HG02840 (cell line): ENCODE measurements at regions not wholly inside any gene's neighbourhood (a gene's known extent, or its start where the extent isn't known, plus 50 kb on each side); places are given as distances from the start of the nearest gene placed in this dataset.

ENCODE experiments used
- ATAC-seq: cut with Tn5 transposase; IDR thresholded peaks from one replicate; pipeline ENCODE4 v1.9.1; 2021; ENCODE audit warnings: mild to moderate bottlenecking, moderate library complexity, moderate number of reproducible peaks; ENCODE audit not compliant: unreplicated experiment, low FRiP score

GRCh38 chr1:193658081-193658480 is 471.7 kb upstream of the B3GALT2 start:
- no peak for ATAC-seq

GRCh38 chr1:193657552-193657951 is 471.1 kb upstream of the B3GALT2 start:
- ATAC-seq = no peak

GRCh38 chr1:193656841-193657240 is 470.4 kb upstream of the B3GALT2 start:
- ATAC-seq = no peak

- ATAC-seq = no peak
Measured at GRCh38 chr1:193654951-193655735, 468.7 kb upstream of the B3GALT2 start.

- no peak for ATAC-seq
Measured at GRCh38 chr1:193649587-193649986, 463.2 kb upstream of the B3GALT2 start.

GRCh38 chr1:193634876-193635275 is 448.5 kb upstream of the B3GALT2 start:
- ATAC-seq = no peak

GRCh38 chr1:193634470-193634869 is 448.1 kb upstream of the B3GALT2 start:
- no peak for ATAC-seq

GRCh38 chr1:193633991-193634390 is 447.6 kb upstream of the B3GALT2 start:
- ATAC-seq = no peak

GRCh38 chr1:193633093-193633492 is 446.7 kb upstream of the B3GALT2 start:
- ATAC-seq = no peak

GRCh38 chr1:193631306-193631705 is 444.9 kb upstream of the B3GALT2 start:
- ATAC-seq = no peak

- no peak for ATAC-seq
Measured at GRCh38 chr1:193629875-193630274, 443.5 kb upstream of the B3GALT2 start.

GRCh38 chr1:193626695-193627094 is 440.3 kb upstream of the B3GALT2 start:
- ATAC-seq = no peak

GRCh38 chr1:193625255-193625654 is 438.8 kb upstream of the B3GALT2 start:
- ATAC-seq = no peak

- ATAC-seq = no peak
Measured at GRCh38 chr1:193619911-193620310, 433.5 kb upstream of the B3GALT2 start.

GRCh38 chr1:193614817-193615216 is 428.4 kb upstream of the B3GALT2 start:
- ATAC-seq = no peak

- ATAC-seq = no peak
Measured at GRCh38 chr1:193614275-193614674, 427.9 kb upstream of the B3GALT2 start.

GRCh38 chr1:193613041-193613440 is 426.6 kb upstream of the B3GALT2 start:
- ATAC-seq = no peak

GRCh38 chr1:193609592-193609991 is 423.2 kb upstream of the B3GALT2 start:
- ATAC-seq = no peak

- no peak for ATAC-seq
Measured at GRCh38 chr1:193607787-193608186, 421.4 kb upstream of the B3GALT2 start.

GRCh38 chr1:193606035-193606434 is 419.6 kb upstream of the B3GALT2 start:
- no peak for ATAC-seq

- no peak for ATAC-seq
Measured at GRCh38 chr1:193602705-193603104, 416.3 kb upstream of the B3GALT2 start.

- no peak for ATAC-seq
Measured at GRCh38 chr1:193593147-193593885, 406.9 kb upstream of the B3GALT2 start.
